ENCODE measurements at regions not wholly inside any gene's neighbourhood (a gene's known extent, or its start where the extent isn't known, plus 50 kb on each side); places are given as distances from the start of the nearest gene placed in this dataset.

- no peak for DNase-seq (ENCODE audit: low spot score)
- TF ChIP-seq CTCF (IDR thresholded peaks at IDR 0.05): no peak
- H3K27ac ChIP-seq: no peak overlapping the region
- no peak overlapping the region for H3K4me3 ChIP-seq
These were observed 708.6 kb upstream of the TMEM132C start for GRCh38 chr12:127558361-127558760.

- Histone ChIP-seq H3K4me3 (no peak overlapping the region), H3K27ac (no peak overlapping the region)
- TF ChIP-seq CTCF (IDR thresholded peaks at IDR 0.05): no peak
- no peak for DNase-seq (ENCODE audit: low spot score)
These were observed 707.5 kb upstream of the TMEM132C start for GRCh38 chr12:127559349-127560040.

GRCh38 chr12:127560041-127560478, 706.9 kb upstream of the TMEM132C start:
- Histone ChIP-seq H3K4me3 (no peak overlapping the region), H3K27ac (no peak overlapping the region)
- no peak for TF ChIP-seq CTCF (IDR thresholded peaks at IDR 0.05)
- DNase-seq (ENCODE audit: low spot score): no peak

GRCh38 chr12:127562816-127563215, 704.2 kb upstream of the TMEM132C start:
- Histone ChIP-seq H3K4me3 (no peak overlapping the region), H3K27ac (no peak overlapping the region)
- no peak for TF ChIP-seq CTCF (IDR thresholded peaks at IDR 0.05)
- no peak for DNase-seq (ENCODE audit: low spot score)

GRCh38 chr12:127565241-127565640, 701.7 kb upstream of the TMEM132C start:
- no peak for DNase-seq (ENCODE audit: low spot score)
- Histone ChIP-seq H3K27ac (no peak overlapping the region), H3K4me3 (no peak overlapping the region)
- no peak for TF ChIP-seq CTCF (IDR thresholded peaks at IDR 0.05)

GRCh38 chr12:127567531-127567930, 699.4 kb upstream of the TMEM132C start:
- TF ChIP-seq CTCF (IDR thresholded peaks at IDR 0.05): no peak
- no peak overlapping the region for H3K4me3 ChIP-seq
- DNase-seq (ENCODE audit: low spot score): no peak
- no peak overlapping the region for H3K27ac ChIP-seq

- Histone ChIP-seq H3K27ac (no peak overlapping the region), H3K4me3 (no peak overlapping the region)
- no peak for DNase-seq (ENCODE audit: low spot score)
- no peak for TF ChIP-seq CTCF (IDR thresholded peaks at IDR 0.05)
These were observed 696.6 kb upstream of the TMEM132C start for GRCh38 chr12:127570387-127570786.

All from coronary artery (tissue), 2 donors.